Pons (tissue), 1 donor: ENCODE measurements at regions not wholly inside any gene's neighbourhood (a gene's known extent, or its start where the extent isn't known, plus 50 kb on each side); places are given as distances from the start of the nearest gene placed in this dataset.
A peak's percentile ranks its signal among the peaks of the same experiment; 100 is the strongest.

Experiments
- DNase-seq: peaks from one replicate; pipeline ENCODE4 v3.0.0-alpha.2; 2016; ENCODE audit warnings: low spot score

DNA sequence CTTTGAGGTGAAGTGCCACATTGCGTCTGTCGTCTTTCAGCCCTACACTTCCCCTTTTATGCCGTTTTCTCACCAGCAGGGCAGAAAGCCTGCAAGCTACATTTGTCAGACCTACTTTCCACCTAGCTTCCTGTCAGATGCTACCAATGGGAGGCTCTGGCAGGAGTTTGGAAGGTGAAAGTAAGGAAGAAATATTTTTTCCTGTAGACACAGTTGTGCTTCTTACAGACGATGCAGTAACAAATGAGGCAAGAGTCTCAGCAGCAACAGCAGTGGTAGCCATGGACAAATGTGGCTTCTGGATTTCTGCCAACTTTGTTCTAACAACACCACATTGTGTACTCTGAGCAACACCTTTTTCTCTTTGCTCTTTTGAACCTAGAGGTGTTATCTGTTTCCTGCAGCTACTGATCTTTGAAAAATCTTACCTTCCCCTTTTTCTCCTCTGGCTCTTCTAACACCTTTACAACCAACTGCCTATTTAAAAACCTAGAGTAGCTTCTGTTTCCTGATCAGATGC, 70.6 kb upstream of the STT3B start:
- peak; percentile 1 for DNase-seq

GRCh38 chr3:31465999-31466398, 66.7 kb upstream of the STT3B start:
- DNase-seq: no peak

- DNase-seq: no peak
Observed at GRCh38 chr3:31466866-31467265, 65.9 kb upstream of the STT3B start.

DNA sequence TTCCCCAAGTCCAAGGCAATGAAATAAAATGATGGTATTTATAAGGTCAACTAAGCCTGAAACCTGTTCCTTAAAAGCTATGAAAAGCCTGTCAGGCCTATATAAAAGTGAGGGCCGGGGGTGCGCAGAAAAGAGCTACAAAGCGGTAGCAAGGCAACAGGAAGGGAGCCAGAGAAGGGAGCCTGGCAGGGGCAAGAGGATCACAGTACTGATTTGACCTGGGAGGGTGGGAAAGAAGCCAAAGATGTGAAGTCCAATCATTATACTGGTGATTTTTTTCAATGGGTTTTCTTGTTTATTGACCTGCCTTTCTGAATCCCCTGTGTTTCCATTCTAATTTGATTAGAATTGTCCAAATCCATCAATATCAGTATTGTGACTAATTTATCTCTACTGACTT, 64.3 kb upstream of the STT3B start:
- DNase-seq: no peak

- no peak for DNase-seq
Observed at GRCh38 chr3:31469385-31469784, 63.3 kb upstream of the STT3B start.

DNA sequence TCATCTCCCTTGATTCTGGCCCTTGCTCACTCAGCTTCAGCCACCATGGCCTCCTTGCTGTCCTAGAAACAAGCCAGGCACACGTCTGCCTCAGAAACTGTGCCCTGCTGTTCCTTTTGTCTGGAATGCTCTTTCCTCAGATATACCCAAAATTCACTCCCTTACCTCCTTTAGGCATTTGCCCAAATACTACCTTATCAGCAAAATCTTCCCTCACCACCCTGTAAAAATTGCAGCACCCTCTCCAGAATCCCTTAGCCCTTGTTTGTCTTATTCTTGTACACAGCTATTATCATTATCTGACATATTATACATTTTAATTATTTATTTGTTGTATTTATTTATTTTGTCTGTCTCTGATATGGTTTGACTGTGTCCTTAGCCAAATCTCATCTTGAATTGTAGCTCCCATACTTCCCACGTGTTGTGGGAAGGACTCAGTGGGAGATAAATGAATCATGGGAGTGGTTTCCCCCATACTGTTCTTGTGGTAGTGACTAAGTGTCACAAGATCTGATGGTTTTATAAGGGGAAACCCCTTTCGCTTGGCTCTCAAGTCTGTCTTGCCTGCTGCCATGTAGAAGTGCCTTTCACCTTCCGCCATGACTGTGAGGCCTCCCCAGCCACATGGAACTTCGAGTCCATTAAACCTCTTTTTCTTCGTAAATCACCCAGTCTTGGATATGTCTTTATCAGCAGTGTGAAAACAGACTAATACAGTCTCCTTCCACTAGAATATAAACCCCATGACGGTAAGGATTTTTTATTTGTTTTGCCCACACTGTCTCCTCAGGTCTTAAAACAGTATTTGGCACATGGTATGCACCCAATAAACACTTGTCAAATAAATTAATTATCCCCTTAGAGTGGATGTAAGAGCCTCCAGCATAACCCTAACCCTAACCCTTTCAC, 60.0 kb upstream of the STT3B start:
- DNase-seq: no peak

GRCh38 chr3:31476209-31476608, 56.5 kb upstream of the STT3B start:
- DNase-seq: no peak

DNA sequence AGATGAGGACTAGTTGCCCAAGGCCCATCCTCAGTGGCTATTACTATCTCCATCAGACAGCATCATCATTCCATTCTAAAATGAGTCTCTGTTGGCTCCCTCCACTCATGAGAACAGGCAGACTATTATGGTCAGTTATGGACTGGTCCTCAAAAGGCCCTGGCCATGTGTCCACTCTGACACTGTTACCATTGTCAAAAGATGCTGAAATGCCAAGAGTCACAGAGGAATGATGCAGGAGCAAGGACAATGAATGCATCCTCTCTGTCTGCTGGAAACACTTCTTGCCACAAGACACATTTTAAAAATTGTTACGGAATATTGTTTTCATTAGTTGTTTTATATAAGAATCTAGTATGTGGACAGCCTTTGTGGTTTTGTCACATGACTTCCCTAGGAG, 53.3 kb upstream of the STT3B start:
- DNase-seq: peak; percentile 71

- DNase-seq: no peak
Observed at GRCh38 chr3:31481697-31482096, 51.0 kb upstream of the STT3B start.

DNA sequence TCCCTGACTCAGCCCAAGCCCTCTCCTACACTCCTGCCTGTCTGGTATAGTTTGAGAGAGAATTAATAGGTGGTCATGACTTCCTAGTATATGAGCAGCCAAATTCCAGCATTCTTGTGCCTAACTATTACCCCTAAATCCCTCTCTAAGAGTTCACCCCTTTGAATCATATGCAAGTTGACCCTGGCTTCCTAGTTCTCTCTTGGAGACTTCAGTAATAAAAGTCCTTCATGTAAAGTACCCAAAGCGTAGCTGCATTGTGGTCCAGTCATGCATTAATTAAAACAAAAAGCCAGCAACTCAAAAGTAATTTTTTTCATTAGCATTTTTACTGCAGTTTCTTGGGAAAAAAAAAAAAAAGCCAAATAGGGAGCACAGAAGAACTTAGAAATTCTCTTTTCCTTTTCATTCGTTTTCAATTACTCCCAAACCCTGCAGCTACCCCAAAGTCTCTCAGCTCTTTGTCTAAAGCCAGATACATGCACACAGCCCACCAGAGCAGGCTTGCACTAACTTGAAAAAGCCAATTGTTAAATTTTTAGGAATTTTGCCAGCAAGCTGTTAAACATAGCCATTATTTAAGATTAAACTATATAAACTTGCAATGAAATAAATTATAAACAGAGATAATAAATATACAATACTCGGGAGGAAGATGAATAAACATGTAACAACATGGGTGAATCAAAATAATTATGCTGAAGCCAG, 50.1 kb upstream of the STT3B start:
- DNase-seq: no peak
